ENCODE measurements at regions not wholly inside any gene's neighbourhood (a gene's known extent, or its start where the extent isn't known, plus 50 kb on each side); places are given as distances from the start of the nearest gene placed in this dataset.
A peak's percentile ranks its signal among the peaks of the same experiment; 100 is the strongest.
"Not testable (repeated sequence)": the region's sequence is repeated elsewhere in the genome, so short reads cannot be mapped to it uniquely, and the experiment has no call there.

DNA sequence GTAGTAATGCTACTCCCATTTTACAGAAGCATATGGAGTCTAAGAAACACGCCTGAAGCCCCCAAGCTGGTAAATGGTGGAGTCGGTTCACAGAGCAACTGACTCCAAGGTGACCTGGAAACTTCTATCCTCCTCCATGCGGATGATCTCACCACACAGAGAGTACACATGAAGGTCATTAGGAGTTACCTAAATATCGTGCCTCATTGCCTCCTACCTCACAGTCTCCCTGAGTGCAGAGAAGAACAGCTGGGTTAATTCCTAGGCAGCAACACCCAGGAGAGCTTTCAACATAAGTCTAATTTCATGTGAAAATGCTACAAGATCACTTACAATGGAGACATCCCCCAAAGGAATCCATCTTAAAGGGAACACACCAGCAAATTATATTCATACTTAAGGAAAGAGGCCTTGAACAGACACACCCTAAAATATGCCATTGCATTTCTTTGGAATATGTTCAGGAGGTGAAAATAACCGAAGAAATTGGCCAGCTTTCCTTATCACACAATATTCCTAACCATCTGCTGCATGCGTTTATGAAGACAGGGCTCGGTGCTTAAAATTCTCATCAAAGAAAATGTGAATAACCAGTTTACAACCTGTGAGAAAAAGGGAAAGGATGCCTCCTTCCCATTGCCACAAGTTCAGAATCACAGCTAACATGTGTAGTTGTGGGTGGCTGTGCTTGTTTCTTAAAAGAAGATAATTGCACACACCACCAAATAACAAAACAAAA is 203.6 kb upstream of the NBEA start:
- H3K36me3 ChIP-seq: no peaks in the 10 kb centered on the region
- peaks cover 0 to 10% (median 3%) of the 10 kb centered on the region in 3 donors for H3K4me1 ChIP-seq
- no peak overlapping the region for H3K4me3 ChIP-seq
- no peak overlapping the region for H3K27ac ChIP-seq
- TF ChIP-seq CTCF (IDR thresholded peaks at IDR 0.05) (no peak), POLR2AphosphoS5 (IDR thresholded peaks at IDR 0.05) (no peak), POLR2A (IDR thresholded peaks at IDR 0.05) (no peak), EP300 (IDR thresholded peaks at IDR 0.05) (no peak)
- no peaks in the 10 kb centered on the region for H3K9me3 ChIP-seq
- no peak for ATAC-seq
- 75 to 77% methylated on average over 6 of the region's 7 CpGs for WGBS, 2 donors (ENCODE audit: low coverage in 1 of 2)
- no peaks in the 10 kb centered on the region for H3K27me3 ChIP-seq

- not testable (repeated sequence) for H3K27ac ChIP-seq, H3K27me3 ChIP-seq, H3K9me3 ChIP-seq, H3K36me3 ChIP-seq, H3K4me3 ChIP-seq, ATAC-seq
- WGBS, 2 donors (ENCODE audit: low coverage in 1 of 2): 100% methylated on average over 1 of the region's 5 CpGs
- peaks cover 0 to 34% (median 0%) of the 10 kb centered on the region in 3 donors for H3K4me1 ChIP-seq
These were observed 195.0 kb upstream of the NBEA start for GRCh38 chr13:34747056-34747455.

DNA sequence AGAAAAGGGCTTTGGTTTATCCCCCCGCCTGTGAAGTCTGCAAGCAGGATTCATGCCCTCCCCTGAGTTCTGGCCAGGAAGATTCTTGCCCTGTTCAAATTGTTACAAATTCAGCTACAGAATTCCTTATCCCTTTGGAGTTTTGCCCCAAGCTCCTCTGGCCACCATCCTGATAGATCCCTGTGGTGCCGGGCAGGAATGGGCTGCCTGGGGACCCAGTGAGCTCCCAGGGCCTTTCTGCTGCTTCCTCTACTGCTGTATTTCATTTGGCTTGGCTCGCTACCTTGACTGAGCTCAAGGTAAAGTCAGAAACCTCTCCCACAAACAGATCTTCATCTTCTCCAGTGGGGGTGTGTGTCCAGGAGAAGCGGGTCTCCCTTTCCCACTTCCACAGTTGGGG is 194.6 kb upstream of the NBEA start:
- no peak for TF ChIP-seq CTCF (IDR thresholded peaks at IDR 0.05)
- no peak for TF ChIP-seq EP300 (IDR thresholded peaks at IDR 0.05)
- TF ChIP-seq POLR2A (IDR thresholded peaks at IDR 0.05): no peak
- TF ChIP-seq POLR2AphosphoS5 (IDR thresholded peaks at IDR 0.05): no peak
- 90% methylated on average over 2 of the region's 4 CpGs; no CpG with 5 or more reads in 1 of the 2 donors for WGBS, 2 donors (ENCODE audit: low coverage in 1 of 2)
- Histone ChIP-seq H3K27ac (no peak overlapping the region), H3K4me1 (peaks cover 0 to 34% (median 0%) of the 10 kb centered on the region in 3 donors), H3K27me3 (no peaks in the 10 kb centered on the region), H3K4me3 (no peak overlapping the region), H3K36me3 (no peaks in the 10 kb centered on the region), H3K9me3 (no peaks in the 10 kb centered on the region)
- ATAC-seq: no peak

GRCh38 chr13:34748073-34748472 is 194.0 kb upstream of the NBEA start:
- TF ChIP-seq EP300 (IDR thresholded peaks at IDR 0.05) (no peak), POLR2A (IDR thresholded peaks at IDR 0.05) (no peak), POLR2AphosphoS5 (IDR thresholded peaks at IDR 0.05) (no peak), CTCF (IDR thresholded peaks at IDR 0.05) (no peak)
- WGBS, 2 donors (ENCODE audit: low coverage in 1 of 2): 48 to 82% methylated on average over 5 of the region's 5 CpGs
- no peaks in the 10 kb centered on the region for H3K27me3 ChIP-seq
- H3K36me3 ChIP-seq: no peaks in the 10 kb centered on the region
- H3K27ac ChIP-seq: no peak overlapping the region
- no peak overlapping the region for H3K4me3 ChIP-seq
- ATAC-seq: peak; percentile 62
- peaks cover 0 to 34% (median 0%) of the 10 kb centered on the region in 3 donors for H3K4me1 ChIP-seq
- H3K9me3 ChIP-seq: no peaks in the 10 kb centered on the region

- Histone ChIP-seq H3K4me3 (no peak overlapping the region), H3K27me3 (no peaks in the 10 kb centered on the region), H3K4me1 (peaks cover 0 to 34% (median 0%) of the 10 kb centered on the region in 3 donors), H3K36me3 (no peaks in the 10 kb centered on the region), H3K27ac (no peak overlapping the region), H3K9me3 (no peaks in the 10 kb centered on the region)
- ATAC-seq: no peak
- no peak for TF ChIP-seq CTCF (IDR thresholded peaks at IDR 0.05)
- no peak for TF ChIP-seq EP300 (IDR thresholded peaks at IDR 0.05)
- TF ChIP-seq POLR2A (IDR thresholded peaks at IDR 0.05): no peak
- TF ChIP-seq POLR2AphosphoS5 (IDR thresholded peaks at IDR 0.05): no peak
- WGBS, 2 donors (ENCODE audit: low coverage in 1 of 2): 73 to 88% methylated on average over 1 of the region's 1 CpG
These were observed 193.5 kb upstream of the NBEA start for GRCh38 chr13:34748596-34748995.

Measured in gastroesophageal sphincter (tissue), 4 donors.